ENCODE measurements at regions not wholly inside any gene's neighbourhood (a gene's known extent, or its start where the extent isn't known, plus 50 kb on each side); places are given as distances from the start of the nearest gene placed in this dataset.

DNA sequence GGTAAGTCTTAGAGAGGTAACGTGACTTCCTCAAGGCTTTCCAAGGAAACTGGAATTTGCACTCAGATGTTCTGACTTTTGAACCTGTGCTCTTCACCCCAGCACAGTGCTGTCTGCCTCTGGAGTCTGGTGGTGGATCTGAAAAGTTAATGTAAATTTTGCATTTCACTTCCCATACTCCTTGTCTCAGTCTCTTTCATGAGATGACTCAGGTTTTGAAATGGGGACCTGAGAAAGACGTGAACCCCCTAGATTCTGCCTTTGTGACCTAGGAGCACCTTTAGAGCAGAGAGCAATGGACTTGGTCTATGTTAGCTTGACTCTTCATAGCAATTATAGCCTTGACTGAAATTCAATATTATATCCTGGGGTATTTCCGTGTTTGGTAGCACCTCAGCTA is 223.0 kb downstream of the QKI start:
- no peak for TF ChIP-seq EZH2 (IDR thresholded peaks at IDR 0.05; ENCODE audit: low read length)
- TF ChIP-seq, protein P1, sequence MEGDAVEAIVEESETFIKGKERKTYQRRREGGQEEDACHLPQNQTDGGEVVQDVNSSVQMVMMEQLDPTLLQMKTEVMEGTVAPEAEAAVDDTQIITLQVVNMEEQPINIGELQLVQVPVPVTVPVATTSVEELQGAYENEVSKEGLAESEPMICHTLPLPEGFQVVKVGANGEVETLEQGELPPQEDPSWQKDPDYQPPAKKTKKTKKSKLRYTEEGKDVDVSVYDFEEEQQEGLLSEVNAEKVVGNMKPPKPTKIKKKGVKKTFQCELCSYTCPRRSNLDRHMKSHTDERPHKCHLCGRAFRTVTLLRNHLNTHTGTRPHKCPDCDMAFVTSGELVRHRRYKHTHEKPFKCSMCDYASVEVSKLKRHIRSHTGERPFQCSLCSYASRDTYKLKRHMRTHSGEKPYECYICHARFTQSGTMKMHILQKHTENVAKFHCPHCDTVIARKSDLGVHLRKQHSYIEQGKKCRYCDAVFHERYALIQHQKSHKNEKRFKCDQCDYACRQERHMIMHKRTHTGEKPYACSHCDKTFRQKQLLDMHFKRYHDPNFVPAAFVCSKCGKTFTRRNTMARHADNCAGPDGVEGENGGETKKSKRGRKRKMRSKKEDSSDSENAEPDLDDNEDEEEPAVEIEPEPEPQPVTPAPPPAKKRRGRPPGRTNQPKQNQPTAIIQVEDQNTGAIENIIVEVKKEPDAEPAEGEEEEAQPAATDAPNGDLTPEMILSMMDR (optimal IDR thresholded peaks at IDR 0.05 in 1 of 3, IDR thresholded peaks at IDR 0.05 in 1 of 3, conservative IDR thresholded peaks at IDR 0.05 in 1 of 3; ENCODE audit: extremely low read depth in 1 of 3, insufficient read depth in 2 of 3, low read length in 3 of 3), result no peak

Measured in keratinocyte (primary cell).